Activated T-cell treated with anti-CD3 and anti-CD28 coated beads, Interleukin-2, amount 50 U/mL, for 1 hour (primary cell): ENCODE measurements at regions not wholly inside any gene's neighbourhood (a gene's known extent, or its start where the extent isn't known, plus 50 kb on each side); places are given as distances from the start of the nearest gene placed in this dataset.
"Not testable (repeated sequence)": the region's sequence is repeated elsewhere in the genome, so short reads cannot be mapped to it uniquely, and the experiment has no call there.

Experiments used
- DNase-seq: peaks from one replicate; pipeline ENCODE4 v3.0.0-alpha.2; 2020

GRCh38 chr7:3094701-3095445, 51.2 kb upstream of the CARD11 start:
- peak; percentile 45 for DNase-seq

- DNase-seq = no peak
Observed at GRCh38 chr7:3097734-3098133, 54.1 kb upstream of the CARD11 start.

GRCh38 chr7:3102159-3102558, 58.5 kb upstream of the CARD11 start:
- DNase-seq = no peak

- no peak for DNase-seq
Observed at GRCh38 chr7:3103614-3104398, 60.1 kb upstream of the CARD11 start.

GRCh38 chr7:3105856-3106255, 62.2 kb upstream of the CARD11 start:
- DNase-seq = no peak

- no peak for DNase-seq
Observed at GRCh38 chr7:3106361-3106826, 62.7 kb upstream of the CARD11 start.

GRCh38 chr7:3107228-3107763, 63.6 kb upstream of the CARD11 start:
- DNase-seq = no peak

- DNase-seq = no peak
Observed at GRCh38 chr7:3107889-3108570, 64.4 kb upstream of the CARD11 start.

- DNase-seq = no peak
Observed at GRCh38 chr7:3109311-3109915, 65.7 kb upstream of the CARD11 start.

GRCh38 chr7:3112479-3113134, 68.9 kb upstream of the CARD11 start:
- no peak for DNase-seq

- DNase-seq = no peak
Observed at GRCh38 chr7:3114917-3115316, 71.2 kb upstream of the CARD11 start.

GRCh38 chr7:3117081-3117480, 73.4 kb upstream of the CARD11 start:
- no peak for DNase-seq

- peak; percentile 33 for DNase-seq
Observed at GRCh38 chr7:3117488-3118231, 74.0 kb upstream of the CARD11 start.

GRCh38 chr7:3119352-3119927, 75.8 kb upstream of the CARD11 start:
- DNase-seq = not testable (repeated sequence)

- DNase-seq = no peak
Observed at GRCh38 chr7:3119963-3120362, 76.3 kb upstream of the CARD11 start.

- no peak for DNase-seq
Observed at GRCh38 chr7:3120513-3120912, 76.8 kb upstream of the CARD11 start.

- DNase-seq = no peak
Observed at GRCh38 chr7:3128857-3129490, 85.3 kb upstream of the CARD11 start.

GRCh38 chr7:3133811-3134385, 90.2 kb upstream of the CARD11 start:
- DNase-seq = no peak

GRCh38 chr7:3134745-3135144, 91.1 kb upstream of the CARD11 start:
- no peak for DNase-seq

- no peak for DNase-seq
Observed at GRCh38 chr7:3135626-3136025, 92.0 kb upstream of the CARD11 start.
